HepG2 (cell line): ENCODE measurements at regions not wholly inside any gene's neighbourhood (a gene's known extent, or its start where the extent isn't known, plus 50 kb on each side); places are given as distances from the start of the nearest gene placed in this dataset.

Experiments used
- CEBPG ChIP-seq: IDR thresholded peaks from 2 replicates; pipeline ENCODE4 v1.6.1; 2016
- ELF1 ChIP-seq: sonication (generic); formaldehyde crosslinking; IDR thresholded peaks from 2 replicates; pipeline ENCODE4 v1.4.0; 2020; ENCODE audit warnings: missing genetic modification reagents
- ELF3 ChIP-seq: IDR thresholded peaks from 2 replicates; pipeline ENCODE4 v1.6.1; 2016; ENCODE audit warnings: missing genetic modification reagents, missing compliant biosample characterization
- KAT7 ChIP-seq: IDR thresholded peaks from 2 replicates; pipeline ENCODE4 v1.6.1; 2018; ENCODE audit warnings: borderline replicate concordance, missing compliant biosample characterization
- KDM1A ChIP-seq: IDR thresholded peaks from 2 replicates; pipeline ENCODE4 v1.6.1; 2016; ENCODE audit warnings: missing compliant biosample characterization
- KDM3A ChIP-seq: IDR thresholded peaks from 2 replicates; pipeline ENCODE4 v1.6.1; 2018; ENCODE audit warnings: low read depth, missing compliant biosample characterization
- KLF12 ChIP-seq: sonication (generic); formaldehyde crosslinking; IDR thresholded peaks from 2 replicates; pipeline ENCODE4 v1.4.0; 2020; ENCODE audit warnings: missing genetic modification reagents, borderline replicate concordance
- MTA3 ChIP-seq: sonication (generic); formaldehyde crosslinking; IDR thresholded peaks from 2 replicates; pipeline ENCODE4 v1.4.0; 2020; ENCODE audit warnings: missing genetic modification reagents
- NCOA2 ChIP-seq: sonication (generic); formaldehyde crosslinking; IDR thresholded peaks from 2 replicates; pipeline ENCODE4 v1.8.0; 2022; ENCODE audit warnings: inconsistent platforms
- NFIB ChIP-seq: sonication (generic); formaldehyde crosslinking; IDR thresholded peaks from 2 replicates; pipeline ENCODE4 v1.9.0; 2021; ENCODE audit warnings: missing genetic modification reagents, mild to moderate bottlenecking, borderline replicate concordance
- NR2F6 ChIP-seq, 2 experiments: IDR thresholded peaks; 2 replicates each; pipeline ENCODE4 v1.6.1; 2016; ENCODE audit warnings: antibody characterized with exemption in 1 of 2, mild to moderate bottlenecking in 1 of 2
- RARA ChIP-seq: IDR thresholded peaks from 2 replicates; pipeline ENCODE4 v1.6.1; 2016; ENCODE audit warnings: missing genetic modification reagents, missing compliant biosample characterization
- RELA ChIP-seq: sonication (generic); formaldehyde crosslinking; IDR thresholded peaks from 2 replicates; pipeline ENCODE4 v1.4.0; 2020; ENCODE audit warnings: missing genetic modification reagents
- RFX1 ChIP-seq: fragments of 450-650 bp; IDR thresholded peaks from 2 replicates; pipeline ENCODE4 v1.6.1; 2017
- RXRB ChIP-seq: IDR thresholded peaks from 2 replicates; pipeline ENCODE4 v1.6.1; 2016; ENCODE audit warnings: borderline replicate concordance, missing genetic modification reagents, missing compliant biosample characterization
- SMC3 ChIP-seq: IDR thresholded peaks from 2 replicates; pipeline ENCODE4 v1.6.1; 2011; ENCODE audit warnings: low read length, improper control_type of control experiment
- SP2 ChIP-seq: sonication (generic); formaldehyde crosslinking; IDR thresholded peaks from 2 replicates; pipeline ENCODE4 v1.5.1; 2020; ENCODE audit warnings: mild to moderate bottlenecking, missing genetic modification reagents
- ZBTB20 ChIP-seq: sonication (generic); formaldehyde crosslinking; IDR thresholded peaks from 2 replicates; pipeline ENCODE4 v1.8.1; 2023; ENCODE audit warnings: missing genetic modification reagents, low read depth, mild to moderate bottlenecking, borderline replicate concordance
- ZBTB3 ChIP-seq: sonication (generic); formaldehyde crosslinking; IDR thresholded peaks from 2 replicates; pipeline ENCODE4 v1.4.0; 2020; ENCODE audit warnings: low read depth, mild to moderate bottlenecking, moderate library complexity, missing genetic modification reagents, borderline replicate concordance
- ZMYM4 ChIP-seq: sonication (generic); formaldehyde crosslinking; IDR thresholded peaks from 2 replicates; pipeline ENCODE4 v1.8.1; 2023; ENCODE audit warnings: mild to moderate bottlenecking, missing genetic modification reagents
- ZNF331 ChIP-seq: sonication (generic); formaldehyde crosslinking; IDR thresholded peaks from 2 replicates; pipeline ENCODE4 v1.4.0; 2020; ENCODE audit warnings: missing genetic modification reagents
- ZNF501 ChIP-seq: sonication (generic); formaldehyde crosslinking; IDR thresholded peaks from 2 replicates; pipeline ENCODE4 v1.5.1; 2020; ENCODE audit warnings: mild to moderate bottlenecking, moderate library complexity, missing genetic modification reagents
- ZNF619 ChIP-seq: sonication (generic); formaldehyde crosslinking; IDR thresholded peaks from 2 replicates; pipeline ENCODE4 v1.4.0; 2020; ENCODE audit warnings: mild to moderate bottlenecking, missing genetic modification reagents
- ZNF709 ChIP-seq: sonication (generic); formaldehyde crosslinking; IDR thresholded peaks from 2 replicates; pipeline ENCODE4 v1.5.0; 2020; ENCODE audit warnings: mild to moderate bottlenecking, missing genetic modification reagents
- ZSCAN22 ChIP-seq: sonication (generic); formaldehyde crosslinking; IDR thresholded peaks from 2 replicates; pipeline ENCODE4 v1.4.0; 2020; ENCODE audit warnings: mild to moderate bottlenecking, missing genetic modification reagents
- ZSCAN25 ChIP-seq: sonication (generic); formaldehyde crosslinking; IDR thresholded peaks from 2 replicates; pipeline ENCODE4 v1.8.0; 2022; ENCODE audit warnings: mild to moderate bottlenecking, missing genetic modification reagents
- ZSCAN30 ChIP-seq: sonication (generic); formaldehyde crosslinking; IDR thresholded peaks from 2 replicates; pipeline ENCODE4 v1.5.0; 2020; ENCODE audit warnings: mild to moderate bottlenecking, missing genetic modification reagents
- TF ChIP-seq, protein P1 (sequence below): sonication (generic); formaldehyde crosslinking; IDR thresholded peaks from 2 replicates; pipeline ENCODE4 v1.5.1; 2020; ENCODE audit warnings: mild to moderate bottlenecking, missing genetic modification reagents, borderline replicate concordance
- TF ChIP-seq, protein P2 (sequence below): IDR thresholded peaks from 2 replicates; pipeline ENCODE4 v1.6.1; 2016

DNA sequence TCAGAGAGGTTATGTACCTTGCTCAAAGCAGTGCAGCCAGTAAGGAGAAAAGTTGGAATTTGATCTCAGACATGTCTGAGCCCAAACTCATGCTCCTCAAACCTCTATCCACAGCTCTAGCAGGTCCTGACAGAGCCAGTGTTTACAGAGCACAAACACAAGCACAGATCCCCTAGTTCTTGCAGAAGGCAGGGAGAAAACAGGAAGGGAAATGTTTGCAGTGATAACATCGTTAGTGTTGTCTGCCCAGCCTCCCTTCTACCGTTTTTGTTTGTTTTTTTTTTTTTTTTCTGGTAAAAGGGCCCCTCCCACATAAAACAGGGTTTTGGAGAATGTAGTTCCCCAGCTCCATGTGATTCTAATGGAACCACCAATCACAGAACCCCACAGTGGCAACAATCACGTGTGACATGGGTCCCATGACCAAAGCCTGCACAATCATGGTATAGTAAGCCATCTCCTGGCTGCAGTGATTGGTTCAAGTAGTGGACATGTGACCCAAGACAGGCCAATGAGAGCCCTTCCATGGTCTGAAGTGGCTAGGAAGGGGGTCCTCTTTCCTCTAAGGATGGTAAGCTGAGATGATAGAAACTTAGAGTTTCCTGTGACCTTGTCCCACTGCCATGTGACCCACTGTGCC, 513.4 kb downstream of the MED13L start (continued):
- TF ChIP-seq, protein P1, sequence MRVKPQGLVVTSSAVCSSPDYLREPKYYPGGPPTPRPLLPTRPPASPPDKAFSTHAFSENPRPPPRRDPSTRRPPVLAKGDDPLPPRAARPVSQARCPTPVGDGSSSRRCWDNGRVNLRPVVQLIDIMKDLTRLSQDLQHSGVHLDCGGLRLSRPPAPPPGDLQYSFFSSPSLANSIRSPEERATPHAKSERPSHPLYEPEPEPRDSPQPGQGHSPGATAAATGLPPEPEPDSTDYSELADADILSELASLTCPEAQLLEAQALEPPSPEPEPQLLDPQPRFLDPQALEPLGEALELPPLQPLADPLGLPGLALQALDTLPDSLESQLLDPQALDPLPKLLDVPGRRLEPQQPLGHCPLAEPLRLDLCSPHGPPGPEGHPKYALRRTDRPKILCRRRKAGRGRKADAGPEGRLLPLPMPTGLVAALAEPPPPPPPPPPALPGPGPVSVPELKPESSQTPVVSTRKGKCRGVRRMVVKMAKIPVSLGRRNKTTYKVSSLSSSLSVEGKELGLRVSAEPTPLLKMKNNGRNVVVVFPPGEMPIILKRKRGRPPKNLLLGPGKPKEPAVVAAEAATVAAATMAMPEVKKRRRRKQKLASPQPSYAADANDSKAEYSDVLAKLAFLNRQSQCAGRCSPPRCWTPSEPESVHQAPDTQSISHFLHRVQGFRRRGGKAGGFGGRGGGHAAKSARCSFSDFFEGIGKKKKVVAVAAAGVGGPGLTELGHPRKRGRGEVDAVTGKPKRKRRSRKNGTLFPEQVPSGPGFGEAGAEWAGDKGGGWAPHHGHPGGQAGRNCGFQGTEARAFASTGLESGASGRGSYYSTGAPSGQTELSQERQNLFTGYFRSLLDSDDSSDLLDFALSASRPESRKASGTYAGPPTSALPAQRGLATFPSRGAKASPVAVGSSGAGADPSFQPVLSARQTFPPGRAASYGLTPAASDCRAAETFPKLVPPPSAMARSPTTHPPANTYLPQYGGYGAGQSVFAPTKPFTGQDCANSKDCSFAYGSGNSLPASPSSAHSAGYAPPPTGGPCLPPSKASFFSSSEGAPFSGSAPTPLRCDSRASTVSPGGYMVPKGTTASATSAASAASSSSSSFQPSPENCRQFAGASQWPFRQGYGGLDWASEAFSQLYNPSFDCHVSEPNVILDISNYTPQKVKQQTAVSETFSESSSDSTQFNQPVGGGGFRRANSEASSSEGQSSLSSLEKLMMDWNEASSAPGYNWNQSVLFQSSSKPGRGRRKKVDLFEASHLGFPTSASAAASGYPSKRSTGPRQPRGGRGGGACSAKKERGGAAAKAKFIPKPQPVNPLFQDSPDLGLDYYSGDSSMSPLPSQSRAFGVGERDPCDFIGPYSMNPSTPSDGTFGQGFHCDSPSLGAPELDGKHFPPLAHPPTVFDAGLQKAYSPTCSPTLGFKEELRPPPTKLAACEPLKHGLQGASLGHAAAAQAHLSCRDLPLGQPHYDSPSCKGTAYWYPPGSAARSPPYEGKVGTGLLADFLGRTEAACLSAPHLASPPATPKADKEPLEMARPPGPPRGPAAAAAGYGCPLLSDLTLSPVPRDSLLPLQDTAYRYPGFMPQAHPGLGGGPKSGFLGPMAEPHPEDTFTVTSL = peak; percentile 56; the same call in 1 of the 2 replicates
- 0 out of 2 replicates have a peak, but pooled peaks have one; percentile 41 for TF ChIP-seq ZNF331 (CRISPR knock-in tag)
- TF ChIP-seq ZSCAN30 (CRISPR knock-in tag) = no peak
- no peak for TF ChIP-seq MTA3 (CRISPR knock-in tag)
- TF ChIP-seq ZNF619 (CRISPR knock-in tag) = no peak
- no peak for TF ChIP-seq RELA
- peak; percentile 3; the same call in 1 of the 2 replicates for TF ChIP-seq CEBPG
- TF ChIP-seq ZBTB3 (CRISPR knock-in tag) = no peak
- no peak for TF ChIP-seq KLF12 (CRISPR knock-in tag)
- TF ChIP-seq NCOA2 = peak; percentile 61; the same call in 1 of the 2 replicates
- TF ChIP-seq RFX1 = no peak
- no peak for TF ChIP-seq ZSCAN25 (CRISPR knock-in tag)
- peak; percentile 70; the same call in 1 of the 2 replicates for TF ChIP-seq ZMYM4 (CRISPR knock-in tag)
- TF ChIP-seq KDM1A (CRISPR knock-in tag) = no peak
- no peak for TF ChIP-seq KDM3A (CRISPR knock-in tag)
- TF ChIP-seq ZSCAN22 = no peak
- TF ChIP-seq, protein P2, sequence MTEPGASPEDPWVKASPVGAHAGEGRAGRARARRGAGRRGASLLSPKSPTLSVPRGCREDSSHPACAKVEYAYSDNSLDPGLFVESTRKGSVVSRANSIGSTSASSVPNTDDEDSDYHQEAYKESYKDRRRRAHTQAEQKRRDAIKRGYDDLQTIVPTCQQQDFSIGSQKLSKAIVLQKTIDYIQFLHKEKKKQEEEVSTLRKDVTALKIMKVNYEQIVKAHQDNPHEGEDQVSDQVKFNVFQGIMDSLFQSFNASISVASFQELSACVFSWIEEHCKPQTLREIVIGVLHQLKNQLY (CRISPR knock-in tag) = no peak
- TF ChIP-seq ZNF501 (CRISPR knock-in tag) = no peak
- TF ChIP-seq KAT7 (CRISPR knock-in tag) = no peak
- no peak for TF ChIP-seq SMC3
- no peak for TF ChIP-seq NFIB (CRISPR knock-in tag)
- 0 out of 2 replicates have a peak, but pooled peaks have one; percentile 33 for TF ChIP-seq ELF1 (CRISPR knock-in tag)
- TF ChIP-seq ZBTB20 = peak; percentile 30; the same call in 1 of the 2 replicates
- no peak for TF ChIP-seq NR2F6 (IDR thresholded peaks at IDR 0.05)
- TF ChIP-seq NR2F6 (CRISPR knock-in tag; IDR thresholded peaks at IDR 0.05) = peak; percentile 36; the same call in 1 of the 2 replicates
- peak; percentile 47; the same call in 1 of the 2 replicates for TF ChIP-seq RXRB (CRISPR knock-in tag)
- no peak for TF ChIP-seq SP2 (CRISPR knock-in tag)
- peak; percentile 61 for TF ChIP-seq RARA
- TF ChIP-seq ELF3 (CRISPR knock-in tag) = peak; percentile 68; the same call in 1 of the 2 replicates
- no peak for TF ChIP-seq ZNF709
